Natural killer cell (primary cell): ENCODE measurements at regions not wholly inside any gene's neighbourhood (a gene's known extent, or its start where the extent isn't known, plus 50 kb on each side); places are given as distances from the start of the nearest gene placed in this dataset.

Experiments used
- ATAC-seq, 3 donors: fragments of 150-1000 bp in 2 of 3; fragments of 200-7000 bp in 1 of 3; cut with Tn5 transposase; 1 replicate in 1 of 3; 2 replicates in 2 of 3; pipeline ENCODE4 v1.10.0; 2021; ENCODE audit warnings: mild to moderate bottlenecking in 2 of 3, moderate library complexity in 2 of 3
- DNase-seq, 2 donors: peaks; one replicate each; pipeline versions ENCODE4 v3.0.0 to v3.0.0-alpha.2; 2013 to 2021; ENCODE audit warnings: mixed read lengths in 1 of 2
- H3K27ac ChIP-seq: one replicate; pipeline ENCODE4 v1.5.1; 2013; ENCODE audit warnings: mild to moderate bottlenecking, low read length
- H3K27me3 ChIP-seq: one replicate; pipeline ENCODE4 v1.6.1; 2013; ENCODE audit warnings: low read length; ENCODE audit not compliant: control insufficient read depth, insufficient read depth
- H3K36me3 ChIP-seq: one replicate; pipeline ENCODE4 v1.6.1; 2013; ENCODE audit warnings: low read length; ENCODE audit not compliant: control insufficient read depth, insufficient read depth
- H3K4me1 ChIP-seq: one replicate; pipeline ENCODE4 v1.6.1; 2013; ENCODE audit warnings: low read length; ENCODE audit not compliant: control insufficient read depth, insufficient read depth
- H3K4me3 ChIP-seq: one replicate; pipeline ENCODE4 v1.5.1; 2013; ENCODE audit warnings: low read length
- H3K9me3 ChIP-seq: one replicate; pipeline ENCODE4 v1.6.1; 2013; ENCODE audit warnings: low read length; ENCODE audit not compliant: control insufficient read depth, insufficient read depth
- H3K27ac Mint-ChIP-seq, 2 donors: one replicate each; pipeline ENCODE4 v1.8.0; 2022; ENCODE audit warnings: mild to moderate bottlenecking in 2 of 2, mixed read lengths in 2 of 2, moderate library complexity in 1 of 2
- H3K27me3 Mint-ChIP-seq, 2 donors: one replicate each; pipeline ENCODE4 v1.8.0; 2022; ENCODE audit warnings: low read depth in 2 of 2, mixed read lengths in 2 of 2
- H3K36me3 Mint-ChIP-seq: one replicate; pipeline ENCODE4 v1.8.0; 2022; ENCODE audit warnings: mixed read lengths
- H3K4me1 Mint-ChIP-seq, 2 donors: one replicate each; pipeline ENCODE4 v1.8.0; 2022; ENCODE audit warnings: mixed read lengths in 2 of 2
- H3K4me3 Mint-ChIP-seq: one replicate; pipeline ENCODE4 v1.8.0; 2022; ENCODE audit warnings: mild to moderate bottlenecking, moderate library complexity, mixed read lengths
- H3K9me3 Mint-ChIP-seq, 2 donors: one replicate each; pipeline ENCODE4 v1.8.0; 2022; ENCODE audit warnings: mixed read lengths in 2 of 2
- WGBS: methylation state at CpG from one replicate; pipeline ENCODE4 v1.1.7; 2013; ENCODE audit warnings: missing lambda C conversion rate; ENCODE audit not compliant: insufficient coverage; 5-methylcytosine and 5-hydroxymethylcytosine counted together
- intact Hi-C: fragments of 100-400 bp; cut with micrococcal nuclease; formaldehyde crosslinking; loops from one replicate; pipeline ENCODE4 v1.14.2; 2022
- TF ChIP-seq, protein P1 (sequence below): fragments of 200-600 bp; IDR thresholded peaks from one replicate; pipeline ENCODE4 v1.8.0; 2022; ENCODE audit warnings: antibody characterized with exemption

DNA sequence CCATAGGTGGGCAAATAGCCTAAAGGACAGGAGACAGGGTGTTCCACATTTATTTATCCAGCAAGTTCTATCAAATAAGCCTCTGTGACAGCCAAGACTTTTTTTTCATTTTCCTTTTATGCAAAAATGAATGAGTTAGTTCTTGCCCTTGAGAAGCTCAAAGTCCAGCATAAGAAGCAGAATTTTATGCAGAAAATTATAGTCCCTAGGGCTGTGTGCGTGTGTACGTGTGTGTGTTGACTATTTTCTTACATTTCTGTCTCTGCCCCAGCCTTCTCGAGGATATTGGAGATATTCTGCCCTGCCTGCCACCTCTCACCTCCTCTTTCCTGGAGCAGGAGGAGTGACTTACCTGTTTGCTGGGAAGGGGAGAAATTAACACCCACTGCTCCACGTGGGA lies 221.9 kb downstream of the SREK1 start:
- no peaks in the 10 kb centered on the region for H3K9me3 ChIP-seq
- H3K27ac ChIP-seq, result no peak overlapping the region
- DNase-seq (no peak), ATAC-seq (no peak)
- Mint-ChIP-seq H3K36me3 (no peaks in the 10 kb centered on the region), H3K27ac (no peak overlapping the region), H3K4me3 (no peak overlapping the region), H3K4me1 (no peaks in the 10 kb centered on the region), H3K9me3 (no peaks in the 10 kb centered on the region), H3K27me3 (peaks cover 7 to 21% of the 10 kb centered on the region in 2 donors)
- intact Hi-C loops, result no loop called here
- no peaks in the 10 kb centered on the region for H3K27me3 ChIP-seq
- no peak overlapping the region for H3K4me3 ChIP-seq
- TF ChIP-seq, protein P1, sequence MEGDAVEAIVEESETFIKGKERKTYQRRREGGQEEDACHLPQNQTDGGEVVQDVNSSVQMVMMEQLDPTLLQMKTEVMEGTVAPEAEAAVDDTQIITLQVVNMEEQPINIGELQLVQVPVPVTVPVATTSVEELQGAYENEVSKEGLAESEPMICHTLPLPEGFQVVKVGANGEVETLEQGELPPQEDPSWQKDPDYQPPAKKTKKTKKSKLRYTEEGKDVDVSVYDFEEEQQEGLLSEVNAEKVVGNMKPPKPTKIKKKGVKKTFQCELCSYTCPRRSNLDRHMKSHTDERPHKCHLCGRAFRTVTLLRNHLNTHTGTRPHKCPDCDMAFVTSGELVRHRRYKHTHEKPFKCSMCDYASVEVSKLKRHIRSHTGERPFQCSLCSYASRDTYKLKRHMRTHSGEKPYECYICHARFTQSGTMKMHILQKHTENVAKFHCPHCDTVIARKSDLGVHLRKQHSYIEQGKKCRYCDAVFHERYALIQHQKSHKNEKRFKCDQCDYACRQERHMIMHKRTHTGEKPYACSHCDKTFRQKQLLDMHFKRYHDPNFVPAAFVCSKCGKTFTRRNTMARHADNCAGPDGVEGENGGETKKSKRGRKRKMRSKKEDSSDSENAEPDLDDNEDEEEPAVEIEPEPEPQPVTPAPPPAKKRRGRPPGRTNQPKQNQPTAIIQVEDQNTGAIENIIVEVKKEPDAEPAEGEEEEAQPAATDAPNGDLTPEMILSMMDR, result no peak
- no peaks in the 10 kb centered on the region for H3K36me3 ChIP-seq
- no peaks in the 10 kb centered on the region for H3K4me1 ChIP-seq
- WGBS, result 75% methylated on average over 4 of the region's 4 CpGs

DNA sequence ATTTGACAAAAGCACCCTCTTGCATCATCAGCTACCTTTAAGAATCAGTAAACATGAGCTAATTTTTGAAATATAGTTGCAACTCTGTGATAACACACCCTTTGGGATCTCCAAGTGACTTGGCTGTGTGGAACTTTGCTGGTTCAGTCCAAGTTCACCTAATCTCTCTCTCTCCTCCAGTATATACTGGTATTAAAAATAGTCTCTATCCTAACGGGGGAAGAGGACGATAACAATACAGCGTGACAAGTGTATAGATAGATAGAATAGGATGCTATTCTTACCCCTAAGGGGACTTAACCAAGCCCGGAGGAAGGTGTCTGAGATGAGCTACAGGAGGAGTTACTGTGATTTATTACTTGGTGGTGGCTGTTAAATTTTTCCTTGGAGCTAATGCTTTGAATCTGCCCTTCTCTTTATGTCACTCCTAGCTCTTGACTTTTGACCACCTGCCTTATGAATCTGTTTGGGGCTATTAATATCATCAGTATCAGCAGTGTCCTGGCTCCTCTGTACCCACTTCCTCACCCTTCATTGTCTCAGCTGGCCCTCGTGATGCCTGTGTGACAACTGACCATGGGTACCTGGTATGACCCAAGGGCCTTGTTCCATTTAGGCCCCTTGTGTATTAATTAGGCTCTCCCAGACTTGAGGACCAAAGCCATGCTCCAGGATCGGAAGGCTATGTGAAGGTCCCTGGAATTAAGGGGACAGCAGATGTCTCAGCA lies 223.9 kb downstream of the SREK1 start:
- intact Hi-C loops, result no loop called here
- no peak for ATAC-seq
- peaks cover 6 to 9% of the 10 kb centered on the region in 2 donors for H3K27me3 Mint-ChIP-seq
- H3K9me3 Mint-ChIP-seq, result no peaks in the 10 kb centered on the region
- no peaks in the 10 kb centered on the region for H3K27me3 ChIP-seq
- no peaks in the 10 kb centered on the region for H3K36me3 Mint-ChIP-seq
- no peaks in the 10 kb centered on the region for H3K36me3 ChIP-seq
- H3K9me3 ChIP-seq, result no peaks in the 10 kb centered on the region
- no peak overlapping the region for H3K4me3 Mint-ChIP-seq
- no peaks in the 10 kb centered on the region for H3K4me1 Mint-ChIP-seq
- WGBS, result 91% methylated on average over 6 of the region's 6 CpGs
- no peak overlapping the region for H3K27ac ChIP-seq
- no peak for DNase-seq
- no peak overlapping the region for H3K27ac Mint-ChIP-seq
- no peaks in the 10 kb centered on the region for H3K4me1 ChIP-seq
- H3K4me3 ChIP-seq, result no peak overlapping the region
- TF ChIP-seq, protein P1, result no peak

DNA sequence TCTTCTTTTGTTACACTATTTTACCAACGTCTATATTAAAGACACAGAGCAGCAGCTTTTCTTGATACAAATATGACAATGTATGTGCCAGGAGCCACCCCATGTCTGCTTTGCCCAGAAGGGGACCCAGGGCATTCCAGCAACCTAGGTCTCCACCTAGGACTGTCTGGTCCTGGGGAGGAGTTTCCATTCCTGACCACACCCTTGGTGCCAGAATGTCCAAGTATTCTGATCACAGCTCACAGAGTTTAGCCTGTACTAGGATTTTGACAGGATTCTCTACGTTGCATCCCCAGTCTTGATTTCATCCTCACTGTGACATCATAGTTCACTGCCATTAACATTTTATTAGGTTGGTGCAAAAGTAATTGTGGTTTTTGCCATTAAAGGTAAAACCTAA lies 224.7 kb downstream of the SREK1 start:
- Mint-ChIP-seq H3K4me3 (no peak overlapping the region), H3K36me3 (no peaks in the 10 kb centered on the region), H3K27ac (no peak overlapping the region), H3K27me3 (peaks cover 2 to 7% of the 10 kb centered on the region in 2 donors), H3K4me1 (no peaks in the 10 kb centered on the region), H3K9me3 (no peaks in the 10 kb centered on the region)
- WGBS, result 77% methylated on average over 2 of the region's 2 CpGs
- H3K9me3 ChIP-seq, result no peaks in the 10 kb centered on the region
- TF ChIP-seq, protein P1, result no peak
- DNase-seq (no peak), ATAC-seq (no peak)
- intact Hi-C loops, result no loop called here
- no peak overlapping the region for H3K27ac ChIP-seq
- H3K27me3 ChIP-seq, result no peaks in the 10 kb centered on the region
- H3K4me1 ChIP-seq, result no peaks in the 10 kb centered on the region
- H3K36me3 ChIP-seq, result no peaks in the 10 kb centered on the region
- no peak overlapping the region for H3K4me3 ChIP-seq

DNA sequence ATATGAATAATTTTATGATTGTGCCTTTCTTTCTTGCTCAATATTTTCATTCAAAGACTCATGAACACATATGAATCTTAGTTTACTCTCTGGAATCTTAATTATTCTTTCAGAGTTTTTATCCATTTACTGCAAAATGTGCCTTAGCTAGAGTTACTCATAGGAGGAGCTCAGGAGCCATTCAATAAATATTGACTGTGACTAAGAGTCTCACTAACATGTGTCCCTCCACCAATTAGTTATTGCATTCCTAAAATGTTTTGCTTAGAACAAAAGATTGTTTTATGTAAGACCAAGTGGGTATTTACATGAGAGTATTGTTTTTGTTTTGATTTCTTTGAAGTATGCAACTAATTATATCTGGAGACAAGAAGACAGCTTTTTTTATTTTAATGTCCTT lies 218.4 kb upstream of the MAST4 start:
- Histone ChIP-seq H3K27ac (no peak overlapping the region), H3K4me3 (no peak overlapping the region), H3K4me1 (no peaks in the 10 kb centered on the region), H3K9me3 (peaks cover 3% of the 10 kb centered on the region), H3K36me3 (no peaks in the 10 kb centered on the region), H3K27me3 (no peaks in the 10 kb centered on the region)
- H3K9me3 Mint-ChIP-seq, result peaks cover 0 to 6% of the 10 kb centered on the region in 2 donors
- intact Hi-C loops, result no loop called here
- H3K27ac Mint-ChIP-seq, result no peak overlapping the region
- H3K4me3 Mint-ChIP-seq, result no peak overlapping the region
- ATAC-seq (no peak), DNase-seq (no peak)
- no peaks in the 10 kb centered on the region for H3K36me3 Mint-ChIP-seq
- TF ChIP-seq, protein P1, result no peak
- no peaks in the 10 kb centered on the region for H3K4me1 Mint-ChIP-seq
- no peaks in the 10 kb centered on the region for H3K27me3 Mint-ChIP-seq
